ENCODE measurements at regions not wholly inside any gene's neighbourhood (a gene's known extent, or its start where the extent isn't known, plus 50 kb on each side); places are given as distances from the start of the nearest gene placed in this dataset.
"Not testable (repeated sequence)": the region's sequence is repeated elsewhere in the genome, so short reads cannot be mapped to it uniquely, and the experiment has no call there.

- DNase-seq (ENCODE audit: low spot score); ATAC-seq: not testable (repeated sequence)
Measured at GRCh38 chr2:179385756-179386155, 121.1 kb upstream of the SESTD1 start.

DNA sequence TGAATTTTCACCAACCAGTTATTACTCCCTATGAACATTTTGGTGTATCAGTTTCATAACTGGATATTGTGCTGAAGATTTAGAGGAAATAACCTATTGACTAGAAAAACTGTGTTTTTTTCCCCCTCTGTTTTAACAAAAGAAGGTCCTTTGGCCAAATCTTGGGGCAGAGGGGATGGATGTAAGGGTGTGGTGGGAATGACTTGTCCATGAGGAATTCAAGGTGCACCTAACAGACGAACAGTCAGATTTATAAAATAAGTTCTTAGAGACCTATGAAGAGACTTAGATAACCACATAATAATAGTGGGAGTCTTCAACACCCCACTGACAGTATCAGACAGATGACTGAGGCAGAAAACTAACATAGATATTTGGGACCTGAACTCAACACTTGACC lies 119.3 kb upstream of the SESTD1 start:
- DNase-seq (ENCODE audit: low spot score) (no peak), ATAC-seq (no peak)

- no peak for DNase-seq (ENCODE audit: low spot score)
- no peak for ATAC-seq
Measured at GRCh38 chr2:179377296-179377695, 112.7 kb upstream of the SESTD1 start.

DNA sequence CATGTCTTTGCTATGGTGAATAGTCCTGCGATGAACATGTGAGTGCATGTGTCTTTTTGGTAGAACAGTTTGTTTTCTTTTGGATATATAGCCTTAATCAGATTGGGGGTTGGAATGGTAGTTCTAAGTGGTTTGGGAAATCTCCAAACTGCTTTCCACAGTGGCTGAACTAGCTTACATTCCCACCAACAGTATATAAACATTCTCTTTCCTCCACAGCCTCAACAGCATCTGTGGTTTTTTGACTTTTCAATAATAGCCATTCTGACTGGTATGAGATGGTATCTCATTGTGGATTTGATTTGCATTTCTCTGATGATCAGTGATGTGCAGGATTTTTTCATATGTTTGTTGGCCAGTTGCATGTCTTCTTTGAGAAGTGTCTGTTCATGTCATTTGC lies 112.2 kb upstream of the SESTD1 start:
- ATAC-seq (no peak), DNase-seq (ENCODE audit: low spot score) (no peak)

DNA sequence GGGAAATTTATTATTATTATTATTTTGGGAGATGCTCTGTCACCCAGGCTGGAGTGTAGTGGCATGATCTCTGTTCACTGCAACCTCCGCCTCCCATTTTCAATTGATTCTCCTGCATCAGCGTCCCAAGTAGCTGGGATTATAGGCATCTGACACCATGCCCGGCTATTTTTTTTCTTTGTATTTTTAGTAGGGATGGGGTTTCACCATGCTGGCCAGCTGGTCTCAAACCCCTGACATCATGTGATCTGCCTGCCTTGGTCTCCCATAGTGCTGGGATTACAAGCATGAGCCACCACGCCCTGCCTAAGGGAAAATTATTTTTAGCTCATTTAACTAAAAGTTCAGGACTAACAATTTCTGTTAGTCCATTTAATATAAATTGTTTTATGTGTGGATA lies 109.2 kb upstream of the SESTD1 start:
- DNase-seq (ENCODE audit: low spot score) (no peak), ATAC-seq (no peak)

DNA sequence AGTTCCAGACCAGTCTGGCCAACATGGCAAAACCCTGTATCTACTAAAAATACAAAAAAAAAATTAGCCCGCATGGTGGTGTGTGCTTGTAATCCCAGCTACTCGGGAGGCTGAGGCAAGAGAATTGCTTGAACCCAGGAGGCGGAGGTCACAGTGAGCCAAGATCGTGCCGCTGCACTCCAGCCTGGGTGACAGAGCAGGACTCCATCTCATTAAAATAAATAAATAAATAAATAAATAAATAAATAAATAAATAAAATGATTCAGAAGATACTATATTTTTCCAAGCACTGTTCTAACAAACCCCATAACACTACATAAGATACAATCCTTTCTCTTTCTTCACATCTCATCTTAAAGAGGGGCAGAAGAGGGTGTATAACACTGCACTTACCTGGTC lies 100.9 kb upstream of the SESTD1 start:
- ATAC-seq; DNase-seq (ENCODE audit: low spot score): not testable (repeated sequence)

DNA sequence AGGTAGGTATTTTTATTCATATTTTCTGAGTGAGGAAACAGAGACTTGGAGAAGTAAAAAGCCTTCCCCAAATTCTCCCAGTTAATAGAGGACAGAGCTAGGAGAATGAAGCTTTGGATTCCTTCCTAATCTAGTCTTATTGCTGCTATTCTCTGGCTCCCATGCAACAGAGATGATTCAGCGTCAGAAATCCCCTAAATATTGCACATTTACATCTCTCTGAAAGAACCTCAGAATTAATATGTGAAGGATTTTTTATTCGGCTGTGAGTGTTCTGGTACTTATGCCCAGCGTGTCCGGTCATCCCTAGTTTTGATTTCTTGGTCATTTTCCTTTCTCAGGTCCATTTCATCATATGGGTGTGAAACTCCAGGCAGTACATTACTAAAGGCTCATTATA lies 91.2 kb upstream of the SESTD1 start:
- DNase-seq (ENCODE audit: low spot score), result no peak
- no peak for ATAC-seq

DNA sequence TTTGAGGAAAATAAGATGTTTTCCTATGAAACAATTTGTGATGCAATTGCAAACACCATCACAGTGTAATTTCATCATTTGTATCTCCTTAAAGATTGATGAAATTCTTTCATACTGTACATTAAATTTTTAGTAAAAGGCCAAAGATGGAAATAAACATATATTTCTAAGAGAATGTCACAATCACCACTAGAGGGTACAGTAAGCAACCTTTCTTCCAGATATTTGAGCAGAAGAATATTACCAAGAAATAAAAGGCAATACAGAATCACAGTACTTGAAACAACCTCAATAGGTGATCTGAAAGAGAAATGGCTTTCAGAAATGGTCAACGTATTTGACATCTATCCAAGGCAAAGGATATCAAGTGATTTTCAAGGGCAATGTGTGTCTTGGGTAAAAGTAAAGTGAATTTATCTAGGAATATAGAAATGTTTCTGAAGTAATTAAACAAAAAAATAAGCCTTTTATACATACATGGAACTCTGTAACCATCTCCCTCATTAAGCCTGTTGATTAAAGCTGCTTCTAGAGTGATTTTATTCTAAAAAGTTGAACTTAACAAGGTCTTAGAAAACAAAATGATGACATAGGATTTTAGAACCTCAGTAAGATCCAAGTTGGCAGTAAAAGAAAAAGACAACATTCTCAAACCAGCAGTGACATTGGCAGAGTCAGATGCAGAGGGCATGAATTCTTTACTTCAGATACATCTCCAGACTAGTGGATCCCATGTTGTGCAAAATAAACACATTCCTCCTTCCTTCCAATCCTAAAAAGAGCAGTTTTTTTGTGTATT lies 90.3 kb upstream of the SESTD1 start:
- DNase-seq (ENCODE audit: low spot score), result no peak
- no peak for ATAC-seq

DNA sequence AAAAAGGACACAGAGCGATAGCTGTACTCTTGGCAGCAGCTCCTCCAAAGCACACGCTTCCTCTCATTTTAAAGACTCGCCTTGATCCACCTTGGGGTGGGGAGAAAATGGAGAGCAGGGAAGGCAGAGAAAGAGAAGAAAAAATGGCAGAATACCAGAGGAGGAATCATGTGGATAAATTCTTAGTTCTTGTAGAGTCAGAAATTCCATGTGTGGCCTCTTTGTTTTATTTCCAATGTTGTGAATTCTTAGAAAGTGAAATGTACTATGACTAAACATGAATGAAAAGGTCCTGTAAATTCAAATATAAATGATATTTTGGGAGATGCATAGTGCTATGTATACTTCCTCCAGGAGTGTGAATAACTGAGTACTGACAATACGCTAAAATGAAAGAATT lies 89.7 kb upstream of the SESTD1 start:
- DNase-seq (ENCODE audit: low spot score) (no peak), ATAC-seq (no peak)

- ATAC-seq (no peak), DNase-seq (ENCODE audit: low spot score) (no peak)
Measured at GRCh38 chr2:179352181-179352580, 87.5 kb upstream of the SESTD1 start.

- DNase-seq (ENCODE audit: low spot score) (no peak), ATAC-seq (no peak)
Measured at GRCh38 chr2:179351057-179351456, 86.4 kb upstream of the SESTD1 start.

GRCh38 chr2:179349670-179350303 lies 85.2 kb upstream of the SESTD1 start:
- ATAC-seq (no peak), DNase-seq (ENCODE audit: low spot score) (no peak)

GRCh38 chr2:179348906-179349305 lies 84.3 kb upstream of the SESTD1 start:
- ATAC-seq (no peak), DNase-seq (ENCODE audit: low spot score) (no peak)

DNA sequence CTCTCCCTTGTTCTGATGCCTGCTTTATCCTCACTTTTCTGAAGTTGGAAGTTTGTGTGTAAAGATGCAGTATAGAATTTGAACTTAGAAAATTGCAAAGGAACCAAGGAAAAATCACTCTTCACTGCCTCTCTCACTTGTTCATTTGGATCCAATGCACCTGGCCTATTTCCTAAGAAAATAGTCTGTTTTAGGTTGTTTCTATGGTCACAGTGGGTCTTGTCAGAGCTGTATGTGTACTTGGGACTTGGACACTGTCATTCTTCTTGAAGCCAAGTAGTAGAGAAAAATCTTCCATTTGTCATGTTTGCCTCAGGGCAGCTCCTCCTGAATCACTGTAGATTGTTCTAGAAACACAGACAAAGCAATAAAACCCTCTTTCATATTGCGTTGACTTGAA lies 80.3 kb upstream of the SESTD1 start:
- no peak for DNase-seq (ENCODE audit: low spot score)

DNA sequence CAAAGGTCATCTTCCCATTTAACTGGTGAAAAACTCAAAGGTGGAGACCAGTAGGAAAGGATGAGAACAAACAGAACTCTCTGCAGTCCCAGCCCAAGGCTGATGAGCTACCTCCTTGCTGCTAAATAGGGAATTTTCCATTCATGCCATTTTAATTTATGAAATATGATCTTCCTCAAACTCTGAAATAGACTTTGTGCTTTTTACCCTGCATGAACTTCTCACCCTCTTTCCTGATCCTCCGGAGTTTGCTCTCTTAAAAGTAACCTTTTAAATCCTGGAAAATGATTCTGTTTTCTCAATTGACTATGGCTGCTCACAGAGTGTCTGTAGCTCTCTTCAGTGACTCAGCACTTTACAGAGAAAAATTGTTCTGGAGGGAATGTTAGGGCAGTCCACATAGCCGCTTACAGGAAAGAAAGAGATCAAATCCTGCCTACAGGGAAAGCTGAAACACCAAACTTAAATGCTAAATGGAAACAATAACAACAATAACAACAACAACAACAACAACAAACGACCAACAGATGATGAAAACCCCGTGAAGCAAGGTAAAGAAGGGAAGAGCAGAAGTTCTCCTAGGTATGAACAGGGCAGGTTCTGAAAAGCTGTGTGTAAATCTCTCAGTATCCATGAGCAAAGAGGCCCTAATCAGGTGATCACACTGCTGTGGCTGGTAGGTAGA lies 79.8 kb upstream of the SESTD1 start:
- no peak for DNase-seq (ENCODE audit: low spot score)
- ATAC-seq, result peak; percentile 8

More for the DNA sequence above, 80.3 kb upstream of the SESTD1 start:
- no peak for ATAC-seq

GRCh38 chr2:179343945-179344279 lies 79.3 kb upstream of the SESTD1 start:
- ATAC-seq (no peak), DNase-seq (ENCODE audit: low spot score) (no peak)

DNA sequence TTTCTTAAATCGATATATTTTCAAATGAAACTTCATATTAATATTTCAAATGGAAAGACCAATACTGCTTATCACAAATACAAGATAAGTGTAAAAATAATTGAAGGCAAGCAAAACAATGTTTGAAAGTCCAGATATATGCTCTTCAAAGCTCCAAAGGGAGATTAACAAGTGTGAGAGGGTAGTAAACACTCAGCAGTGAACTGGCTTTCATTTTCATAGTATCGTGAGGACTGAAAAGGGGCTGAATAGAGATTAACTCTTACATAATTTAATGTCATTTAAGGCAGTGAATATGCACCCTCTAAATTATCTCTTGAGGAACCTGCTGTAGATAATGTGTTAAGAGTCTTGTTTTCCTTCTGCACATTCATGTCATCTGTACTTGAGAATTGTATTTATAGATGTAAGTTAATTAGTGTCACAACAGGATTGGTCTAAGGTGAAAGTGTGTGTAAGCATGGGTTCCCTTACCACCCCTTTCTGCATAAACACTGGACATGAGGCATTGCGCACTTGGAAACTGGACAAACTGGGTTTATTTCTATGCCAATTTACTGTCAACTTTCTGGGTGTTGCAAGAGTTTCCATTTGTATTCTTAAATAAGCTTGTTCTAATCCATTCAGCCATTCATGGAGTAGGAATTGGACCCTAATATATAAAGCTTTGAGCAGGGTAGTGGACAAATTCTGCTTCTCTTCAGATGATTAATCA lies 76.7 kb upstream of the SESTD1 start:
- peak; percentile 71 for ATAC-seq
- DNase-seq (ENCODE audit: low spot score), result no peak

DNA sequence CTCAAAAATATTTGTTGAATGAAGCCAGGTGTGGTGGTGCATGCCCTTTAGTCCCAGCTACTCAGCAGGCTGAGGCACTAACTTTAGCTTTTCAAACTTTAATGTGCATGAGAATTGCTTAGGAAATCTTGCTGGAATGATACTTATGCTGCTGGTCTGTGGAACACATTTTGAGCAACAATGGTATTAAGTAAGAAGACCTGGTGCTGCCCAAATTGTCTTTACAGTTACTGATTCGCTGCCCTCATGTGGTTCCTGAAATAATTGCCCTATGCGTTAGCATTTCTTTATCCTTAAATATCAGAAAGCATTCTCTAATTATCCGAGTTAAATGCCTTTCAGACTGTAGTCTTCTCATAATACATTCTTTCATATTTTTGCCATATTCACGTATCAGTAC lies 76.0 kb upstream of the SESTD1 start:
- DNase-seq (ENCODE audit: low spot score) (no peak), ATAC-seq (peak; percentile 82)

GRCh38 chr2:179338681-179339080 lies 74.0 kb upstream of the SESTD1 start:
- DNase-seq (ENCODE audit: low spot score), result no peak
- peak; percentile 45 for ATAC-seq

DNA sequence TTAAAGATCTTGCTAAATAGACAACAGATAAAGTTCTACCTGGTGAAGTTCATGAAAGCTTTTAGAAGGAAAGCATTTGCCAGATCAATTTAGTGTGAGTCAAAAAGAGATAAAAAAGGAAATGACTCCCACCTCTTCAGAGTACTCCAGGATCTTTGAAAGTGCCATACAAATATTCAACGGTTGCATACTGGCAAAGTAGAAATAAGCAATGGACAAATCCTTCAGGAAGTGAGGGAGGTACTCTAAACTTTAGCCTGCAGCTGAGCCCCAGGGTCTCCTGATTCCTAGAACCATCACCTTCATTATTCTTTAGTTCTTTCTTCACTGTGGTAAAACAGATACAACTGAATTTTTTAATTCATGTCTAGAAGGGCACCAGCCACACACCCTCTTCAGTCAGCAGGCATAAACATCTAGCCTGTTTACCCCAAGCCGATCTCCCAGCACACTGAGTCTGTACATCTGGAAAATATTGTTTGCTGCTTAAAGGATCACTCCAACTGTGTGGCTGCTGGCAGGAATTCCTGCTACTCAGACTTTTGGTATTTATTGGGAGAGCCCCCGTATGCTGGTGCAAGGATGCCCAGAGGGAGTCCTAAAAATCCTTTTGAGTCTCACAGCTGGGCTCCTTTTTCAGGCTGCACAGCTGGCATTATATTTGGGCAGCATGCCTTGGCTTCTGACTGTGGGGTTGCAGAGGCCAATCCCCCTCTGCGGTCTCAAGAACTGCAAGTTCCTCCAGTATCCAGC lies 72.3 kb upstream of the SESTD1 start:
- DNase-seq (ENCODE audit: low spot score), result no peak
- ATAC-seq, result no peak

- DNase-seq (ENCODE audit: low spot score) (no peak), ATAC-seq (no peak)
Measured at GRCh38 chr2:179335732-179336131, 71.1 kb upstream of the SESTD1 start.

Data from left lobe of liver (tissue), 2 donors.